Activated T-cell treated with anti-CD3 and anti-CD28 coated beads, Interleukin-2, amount 50 U/mL, for 72 hours (primary cell): ENCODE measurements at regions not wholly inside any gene's neighbourhood (a gene's known extent, or its start where the extent isn't known, plus 50 kb on each side); places are given as distances from the start of the nearest gene placed in this dataset.

Experiments used
- ATAC-seq, 2 donors: fragments of 150-1000 bp; cut with Tn5 transposase; replicated peaks in 1 of 2; 2 replicates each; pipeline ENCODE4 v1.10.0; 2021; ENCODE audit warnings: moderate library complexity in 2 of 2, mild to moderate bottlenecking in 1 of 2
- DNase-seq, 2 donors: peaks; one replicate each; pipeline ENCODE4 v3.0.0; 2021 to 2022; ENCODE audit warnings: mixed read lengths in 1 of 2
- H3K27ac Mint-ChIP-seq: one replicate; pipeline ENCODE4 v1.8.0; 2022; ENCODE audit warnings: mild to moderate bottlenecking, moderate library complexity, mixed read lengths
- H3K27me3 Mint-ChIP-seq: one replicate; pipeline ENCODE4 v1.8.0; 2022; ENCODE audit warnings: low read depth, mixed read lengths
- H3K36me3 Mint-ChIP-seq, 2 donors: one replicate each; pipeline ENCODE4 v1.8.0; 2022; ENCODE audit warnings: mixed read lengths in 2 of 2, mild to moderate bottlenecking in 1 of 2; ENCODE audit not compliant: insufficient read depth in 2 of 2
- H3K4me1 Mint-ChIP-seq: one replicate; pipeline ENCODE4 v1.8.0; 2022; ENCODE audit warnings: low read depth, mixed read lengths
- H3K4me3 Mint-ChIP-seq, 2 donors: one replicate each; pipeline ENCODE4 v1.8.0; 2022; ENCODE audit warnings: mild to moderate bottlenecking in 2 of 2, mixed read lengths in 2 of 2, moderate library complexity in 2 of 2
- H3K9me3 Mint-ChIP-seq, 2 donors: one replicate each; pipeline ENCODE4 v1.8.0; 2022; ENCODE audit warnings: mixed read lengths in 2 of 2

DNA sequence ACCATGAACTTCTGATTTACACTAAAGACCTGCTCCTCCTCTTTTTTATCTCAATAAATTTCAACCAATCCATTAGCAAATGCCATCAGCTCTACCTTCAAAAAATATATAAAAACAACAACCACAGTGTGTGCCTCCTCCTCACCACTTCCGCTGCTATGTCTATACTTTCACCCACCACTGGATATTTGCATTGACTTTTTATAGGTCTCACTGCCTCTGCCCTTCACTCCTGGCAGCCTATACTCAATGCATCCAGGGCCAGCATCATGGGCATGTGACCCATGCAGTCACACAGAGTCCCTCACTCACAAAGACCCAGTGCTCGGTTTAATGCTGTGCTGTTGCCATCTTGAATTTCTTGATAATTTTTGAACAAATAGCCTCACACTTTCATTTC is 53.5 kb upstream of the CCDC54 start:
- Mint-ChIP-seq H3K4me3 (no peak overlapping the region), H3K4me1 (no peaks in the 10 kb centered on the region), H3K27ac (no peak overlapping the region), H3K9me3 (no peaks in the 10 kb centered on the region), H3K27me3 (no peaks in the 10 kb centered on the region), H3K36me3 (no peaks in the 10 kb centered on the region)
- ATAC-seq (no peak), DNase-seq (no peak)

DNA sequence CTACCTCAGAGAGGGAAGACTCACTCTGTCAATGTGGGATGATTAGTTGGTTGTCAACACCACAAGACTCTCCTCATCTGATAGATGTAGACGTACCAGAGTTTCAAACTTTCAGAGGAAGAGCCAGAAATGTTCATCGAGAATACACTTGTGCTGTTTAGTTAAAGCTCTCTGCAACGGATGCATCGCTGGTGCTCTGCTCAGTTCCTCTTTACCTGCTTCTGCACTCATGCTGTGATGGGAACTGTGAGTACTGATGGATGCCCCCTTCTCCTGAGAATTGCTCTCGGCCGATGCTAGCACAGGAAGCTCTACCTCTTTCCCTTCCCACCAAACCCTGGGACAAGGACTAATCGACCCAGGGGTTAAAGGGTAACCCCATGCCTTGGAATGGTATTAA is 51.8 kb upstream of the CCDC54 start:
- H3K27ac Mint-ChIP-seq = no peak overlapping the region
- no peaks in the 10 kb centered on the region for H3K4me1 Mint-ChIP-seq
- no peaks in the 10 kb centered on the region for H3K36me3 Mint-ChIP-seq
- H3K27me3 Mint-ChIP-seq = no peaks in the 10 kb centered on the region
- DNase-seq = no peak
- ATAC-seq = no peak
- no peaks in the 10 kb centered on the region for H3K9me3 Mint-ChIP-seq
- no peak overlapping the region for H3K4me3 Mint-ChIP-seq
